ENCODE measurements at regions not wholly inside any gene's neighbourhood (a gene's known extent, or its start where the extent isn't known, plus 50 kb on each side); places are given as distances from the start of the nearest gene placed in this dataset.
"Not testable (repeated sequence)": the region's sequence is repeated elsewhere in the genome, so short reads cannot be mapped to it uniquely, and the experiment has no call there.

DNA sequence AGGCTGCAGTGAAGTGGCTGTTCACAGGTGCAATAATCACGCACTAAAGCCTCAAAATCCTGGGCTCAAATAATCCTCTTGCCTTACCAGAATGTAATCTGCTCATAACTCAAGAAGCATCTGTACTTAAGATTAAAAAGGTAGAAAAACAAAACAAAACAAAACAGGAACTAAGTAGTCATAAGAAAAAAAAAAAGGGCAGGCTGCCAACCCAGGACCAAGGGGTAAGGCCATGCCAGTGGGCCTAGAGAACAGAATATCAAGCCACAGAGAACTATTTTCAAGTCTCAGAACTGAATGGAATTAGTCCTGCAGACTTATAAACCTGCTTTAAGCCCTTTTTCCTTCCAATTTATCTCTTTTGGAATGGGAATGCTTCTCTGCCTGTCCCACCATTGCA, 64.8 kb upstream of the TBC1D3K start:
- BruUV-seq (replicated peaks): no TSS peak

DNA sequence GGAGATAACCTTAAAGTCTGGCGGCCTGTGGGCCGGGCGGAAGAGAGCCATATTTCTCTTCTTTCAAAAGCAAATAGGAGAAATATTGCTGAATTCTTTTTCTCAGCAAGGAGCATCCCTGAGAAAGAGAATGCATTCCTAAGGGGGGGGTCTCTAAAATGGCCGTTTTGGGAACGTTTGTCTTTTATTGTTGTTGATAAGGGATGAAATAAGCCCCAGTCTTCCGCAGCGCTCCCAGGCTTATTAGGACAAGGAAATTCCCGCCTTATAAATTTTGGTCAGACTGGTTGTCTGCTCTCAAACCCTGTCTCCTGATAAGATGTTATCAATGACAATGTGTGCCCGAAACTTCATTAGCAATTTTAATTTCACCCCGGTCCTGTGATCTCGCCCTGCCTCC, 65.8 kb upstream of the TBC1D3K start:
- H3K4me1 ChIP-seq (ENCODE audit: insufficient read depth, low read length, poor library complexity, severe bottlenecking); intact Hi-C loops (cut with micrococcal nuclease; ENCODE audit: unreplicated experiment); H3K9me3 ChIP-seq (ENCODE audit: low read depth, low read length, poor library complexity, severe bottlenecking); POLR2A ChIA-PET (ENCODE audit: low non-redundant PET); H3K36me3 ChIP-seq (ENCODE audit: insufficient read depth, low read length, poor library complexity, severe bottlenecking); BruUV-seq (replicated peaks); H3K27me3 ChIP-seq (replicated peaks; ENCODE audit: insufficient read depth, low read depth, low read length, poor library complexity); DNase-seq (ENCODE audit: low spot score); CTCF ChIA-PET; H3K4me3 ChIP-seq (ENCODE audit: low read depth, low read length, poor library complexity, severe bottlenecking); H3K27ac ChIP-seq (ENCODE audit: low read depth, low read length, poor library complexity, severe bottlenecking): not testable (repeated sequence)

More for the DNA sequence above, 64.8 kb upstream of the TBC1D3K start:
- Histone ChIP-seq H3K27ac (ENCODE audit: low read depth, low read length, poor library complexity, severe bottlenecking) (no peak overlapping the region), H3K4me3 (ENCODE audit: low read depth, low read length, poor library complexity, severe bottlenecking) (no peak overlapping the region), H3K36me3 (ENCODE audit: insufficient read depth, low read length, poor library complexity, severe bottlenecking) (no peaks in the 10 kb centered on the region), H3K27me3 (replicated peaks; ENCODE audit: insufficient read depth, low read depth, low read length, poor library complexity) (no peaks in the 10 kb centered on the region), H3K9me3 (ENCODE audit: low read depth, low read length, poor library complexity, severe bottlenecking) (no peaks in the 10 kb centered on the region), H3K4me1 (ENCODE audit: insufficient read depth, low read length, poor library complexity, severe bottlenecking) (no peaks in the 10 kb centered on the region)
- DNase-seq (ENCODE audit: low spot score): no peak
- ChIA-PET POLR2A (ENCODE audit: low non-redundant PET) (no interaction called here), CTCF (no interaction called here)
- intact Hi-C loops (cut with micrococcal nuclease; ENCODE audit: unreplicated experiment): no loop called here
- TF ChIP-seq, protein P1, sequence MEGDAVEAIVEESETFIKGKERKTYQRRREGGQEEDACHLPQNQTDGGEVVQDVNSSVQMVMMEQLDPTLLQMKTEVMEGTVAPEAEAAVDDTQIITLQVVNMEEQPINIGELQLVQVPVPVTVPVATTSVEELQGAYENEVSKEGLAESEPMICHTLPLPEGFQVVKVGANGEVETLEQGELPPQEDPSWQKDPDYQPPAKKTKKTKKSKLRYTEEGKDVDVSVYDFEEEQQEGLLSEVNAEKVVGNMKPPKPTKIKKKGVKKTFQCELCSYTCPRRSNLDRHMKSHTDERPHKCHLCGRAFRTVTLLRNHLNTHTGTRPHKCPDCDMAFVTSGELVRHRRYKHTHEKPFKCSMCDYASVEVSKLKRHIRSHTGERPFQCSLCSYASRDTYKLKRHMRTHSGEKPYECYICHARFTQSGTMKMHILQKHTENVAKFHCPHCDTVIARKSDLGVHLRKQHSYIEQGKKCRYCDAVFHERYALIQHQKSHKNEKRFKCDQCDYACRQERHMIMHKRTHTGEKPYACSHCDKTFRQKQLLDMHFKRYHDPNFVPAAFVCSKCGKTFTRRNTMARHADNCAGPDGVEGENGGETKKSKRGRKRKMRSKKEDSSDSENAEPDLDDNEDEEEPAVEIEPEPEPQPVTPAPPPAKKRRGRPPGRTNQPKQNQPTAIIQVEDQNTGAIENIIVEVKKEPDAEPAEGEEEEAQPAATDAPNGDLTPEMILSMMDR (conservative IDR thresholded peaks at IDR 0.05; ENCODE audit: low read depth, low read length): no peak
- TF ChIP-seq EZH2 (IDR thresholded peaks at IDR 0.05; ENCODE audit: borderline replicate concordance, low read depth, low read length, poor library complexity, severe bottlenecking): no peak

DNA sequence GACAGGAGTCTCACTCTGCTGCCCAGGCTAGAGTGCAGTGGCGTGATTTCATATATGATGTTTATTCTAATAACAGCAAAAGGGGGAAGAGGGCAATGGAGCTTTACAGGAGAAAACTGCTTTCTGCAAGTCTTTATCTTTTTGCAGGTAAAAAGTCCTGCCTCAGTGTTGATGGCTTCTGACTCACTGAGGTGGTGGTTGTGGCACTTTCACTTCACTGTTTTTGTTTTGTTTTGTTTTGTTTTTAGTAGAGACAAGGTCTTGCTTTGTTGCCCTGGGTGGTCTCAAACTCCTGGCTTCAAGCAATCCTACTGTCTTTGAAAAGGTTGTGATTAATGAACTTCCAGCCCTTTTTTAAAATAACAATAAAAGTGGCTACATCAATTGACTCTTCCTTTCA, 68.0 kb upstream of the TBC1D3K start:
- no peak for DNase-seq (ENCODE audit: low spot score)
- Histone ChIP-seq H3K27me3 (replicated peaks; ENCODE audit: insufficient read depth, low read depth, low read length, poor library complexity) (no peaks in the 10 kb centered on the region), H3K9me3 (ENCODE audit: low read depth, low read length, poor library complexity, severe bottlenecking) (no peaks in the 10 kb centered on the region), H3K27ac (ENCODE audit: low read depth, low read length, poor library complexity, severe bottlenecking) (no peak overlapping the region), H3K4me3 (ENCODE audit: low read depth, low read length, poor library complexity, severe bottlenecking) (no peak overlapping the region), H3K36me3 (ENCODE audit: insufficient read depth, low read length, poor library complexity, severe bottlenecking) (no peaks in the 10 kb centered on the region), H3K4me1 (ENCODE audit: insufficient read depth, low read length, poor library complexity, severe bottlenecking) (no peaks in the 10 kb centered on the region)
- CTCF ChIA-PET: no interaction called here
- no TSS peak for BruUV-seq (replicated peaks)
- TF ChIP-seq EZH2 (IDR thresholded peaks at IDR 0.05; ENCODE audit: borderline replicate concordance, low read depth, low read length, poor library complexity, severe bottlenecking): no peak
- TF ChIP-seq, protein P1 (conservative IDR thresholded peaks at IDR 0.05; ENCODE audit: low read depth, low read length): no peak
- POLR2A ChIA-PET (ENCODE audit: low non-redundant PET): no interaction called here
- intact Hi-C loops (cut with micrococcal nuclease; ENCODE audit: unreplicated experiment): no loop called here

DNA sequence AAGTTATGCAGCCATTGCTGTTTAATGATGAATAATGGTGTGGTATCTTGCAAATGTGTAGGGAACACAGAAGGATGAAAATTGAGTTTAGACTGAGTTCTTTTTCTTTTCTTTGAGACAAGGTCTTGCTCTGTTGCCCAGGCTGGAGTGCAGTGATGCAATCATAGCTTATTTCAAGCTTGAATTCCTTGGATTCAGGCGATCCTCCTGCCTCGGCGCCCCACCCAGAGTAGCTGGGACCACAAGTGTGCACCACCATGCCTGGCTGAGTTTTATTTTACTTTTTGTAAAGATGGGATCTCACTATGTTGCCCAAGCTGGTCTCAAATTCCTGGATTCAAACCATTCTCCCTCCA, 74.6 kb upstream of the TBC1D3K start:
- no peak for DNase-seq (ENCODE audit: low spot score)
- no peak for TF ChIP-seq EZH2 (IDR thresholded peaks at IDR 0.05; ENCODE audit: borderline replicate concordance, low read depth, low read length, poor library complexity, severe bottlenecking)
- TF ChIP-seq, protein P1 (conservative IDR thresholded peaks at IDR 0.05; ENCODE audit: low read depth, low read length): no peak
- H3K36me3 ChIP-seq (ENCODE audit: insufficient read depth, low read length, poor library complexity, severe bottlenecking): no peaks in the 10 kb centered on the region

More for the DNA sequence above, 74.6 kb upstream of the TBC1D3K start:
- Histone ChIP-seq H3K4me1 (ENCODE audit: insufficient read depth, low read length, poor library complexity, severe bottlenecking) (no peaks in the 10 kb centered on the region), H3K9me3 (ENCODE audit: low read depth, low read length, poor library complexity, severe bottlenecking) (no peaks in the 10 kb centered on the region), H3K27me3 (replicated peaks; ENCODE audit: insufficient read depth, low read depth, low read length, poor library complexity) (no peaks in the 10 kb centered on the region), H3K4me3 (ENCODE audit: low read depth, low read length, poor library complexity, severe bottlenecking) (no peak overlapping the region), H3K27ac (ENCODE audit: low read depth, low read length, poor library complexity, severe bottlenecking) (no peak overlapping the region)
- intact Hi-C loops (cut with micrococcal nuclease; ENCODE audit: unreplicated experiment): no loop called here
- CTCF ChIA-PET: no interaction called here
- no TSS peak for BruUV-seq (replicated peaks)
- POLR2A ChIA-PET (ENCODE audit: low non-redundant PET): no interaction called here

Measured in A673 (cell line).